Esophagus squamous epithelium (tissue), 4 donors: ENCODE measurements at regions not wholly inside any gene's neighbourhood (a gene's known extent, or its start where the extent isn't known, plus 50 kb on each side); places are given as distances from the start of the nearest gene placed in this dataset.

Source experiments
- POLR2A ChIP-seq, 4 donors: fragments of 450-650 bp; IDR thresholded peaks; one replicate each; pipeline ENCODE4 v1.6.1; 2017; ENCODE audit warnings: antibody characterized with exemption in 4 of 4, mild to moderate bottlenecking in 4 of 4, moderate library complexity in 3 of 4
- TF ChIP-seq, protein P1 (sequence below), 6 experiments: fragments of 450-650 bp in 4 of 6; fragments of 200-600 bp in 2 of 6; sonication (generic) in 2 of 6; IDR thresholded peaks; one replicate each; pipeline ENCODE4 v1.5.1; 2016 to 2019; ENCODE audit warnings: antibody characterized with exemption in 6 of 6, mild to moderate bottlenecking in 4 of 6, moderate library complexity in 4 of 6

DNA sequence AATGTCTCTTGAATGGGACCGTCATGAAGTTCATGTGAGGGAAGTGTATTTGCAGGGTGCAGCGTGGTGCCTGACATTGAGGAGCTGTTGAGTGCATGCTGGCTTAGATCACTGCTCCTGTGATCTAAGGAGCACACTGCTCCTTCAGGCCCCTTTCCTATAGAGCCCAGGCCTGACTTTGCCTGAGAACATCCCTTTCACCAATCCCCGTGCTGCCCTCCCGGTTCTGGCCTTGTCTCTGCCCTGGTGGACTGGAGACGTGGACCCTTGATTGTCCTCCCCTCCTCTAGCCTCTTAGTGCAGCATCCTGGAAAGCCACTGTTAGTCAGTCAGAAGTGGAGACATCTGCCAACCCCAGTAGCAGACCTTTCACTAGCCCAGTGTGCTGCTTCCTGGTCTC lies 323.6 kb upstream of the HS6ST1 start:
- TF ChIP-seq, protein P1, sequence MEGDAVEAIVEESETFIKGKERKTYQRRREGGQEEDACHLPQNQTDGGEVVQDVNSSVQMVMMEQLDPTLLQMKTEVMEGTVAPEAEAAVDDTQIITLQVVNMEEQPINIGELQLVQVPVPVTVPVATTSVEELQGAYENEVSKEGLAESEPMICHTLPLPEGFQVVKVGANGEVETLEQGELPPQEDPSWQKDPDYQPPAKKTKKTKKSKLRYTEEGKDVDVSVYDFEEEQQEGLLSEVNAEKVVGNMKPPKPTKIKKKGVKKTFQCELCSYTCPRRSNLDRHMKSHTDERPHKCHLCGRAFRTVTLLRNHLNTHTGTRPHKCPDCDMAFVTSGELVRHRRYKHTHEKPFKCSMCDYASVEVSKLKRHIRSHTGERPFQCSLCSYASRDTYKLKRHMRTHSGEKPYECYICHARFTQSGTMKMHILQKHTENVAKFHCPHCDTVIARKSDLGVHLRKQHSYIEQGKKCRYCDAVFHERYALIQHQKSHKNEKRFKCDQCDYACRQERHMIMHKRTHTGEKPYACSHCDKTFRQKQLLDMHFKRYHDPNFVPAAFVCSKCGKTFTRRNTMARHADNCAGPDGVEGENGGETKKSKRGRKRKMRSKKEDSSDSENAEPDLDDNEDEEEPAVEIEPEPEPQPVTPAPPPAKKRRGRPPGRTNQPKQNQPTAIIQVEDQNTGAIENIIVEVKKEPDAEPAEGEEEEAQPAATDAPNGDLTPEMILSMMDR (IDR thresholded peaks at IDR 0.05): no peak
- no peak for TF ChIP-seq POLR2A (IDR thresholded peaks at IDR 0.05)
